GM19463 (cell line): ENCODE measurements at regions not wholly inside any gene's neighbourhood (a gene's known extent, or its start where the extent isn't known, plus 50 kb on each side); places are given as distances from the start of the nearest gene placed in this dataset.

Experiments used
- ATAC-seq: cut with Tn5 transposase; IDR thresholded peaks from one replicate; pipeline ENCODE4 v1.9.1; 2021; ENCODE audit warnings: mild to moderate bottlenecking, moderate library complexity; ENCODE audit not compliant: unreplicated experiment

- ATAC-seq = no peak
Observed at GRCh38 chr6:104229057-104229456, 630.7 kb downstream of the HACE1 start.

DNA sequence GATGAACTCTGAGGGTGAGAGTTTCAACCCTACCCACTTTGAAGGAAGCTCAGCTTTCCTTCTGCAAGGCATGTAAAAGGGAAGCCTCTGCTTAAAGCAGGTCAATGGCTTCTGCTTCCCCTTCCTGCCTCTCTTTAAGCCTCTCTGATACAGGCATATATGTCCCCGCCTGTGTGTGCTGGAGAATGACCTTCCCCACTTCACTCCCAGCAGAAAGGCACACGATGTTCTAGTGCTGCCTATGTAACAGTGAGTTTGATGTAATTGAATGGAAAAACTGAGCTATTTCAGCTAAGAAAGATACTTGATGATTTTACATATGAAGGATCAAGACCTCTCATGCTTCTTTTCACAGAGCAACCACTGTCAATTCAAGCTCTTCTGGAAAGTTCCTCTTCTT, 632.2 kb downstream of the HACE1 start:
- no peak for ATAC-seq

GRCh38 chr6:104226790-104227446, 632.8 kb downstream of the HACE1 start:
- no peak for ATAC-seq

- no peak for ATAC-seq
Observed at GRCh38 chr6:104218116-104218515, 641.6 kb downstream of the HACE1 start.

GRCh38 chr6:104214901-104215300, 644.8 kb downstream of the HACE1 start:
- no peak for ATAC-seq

DNA sequence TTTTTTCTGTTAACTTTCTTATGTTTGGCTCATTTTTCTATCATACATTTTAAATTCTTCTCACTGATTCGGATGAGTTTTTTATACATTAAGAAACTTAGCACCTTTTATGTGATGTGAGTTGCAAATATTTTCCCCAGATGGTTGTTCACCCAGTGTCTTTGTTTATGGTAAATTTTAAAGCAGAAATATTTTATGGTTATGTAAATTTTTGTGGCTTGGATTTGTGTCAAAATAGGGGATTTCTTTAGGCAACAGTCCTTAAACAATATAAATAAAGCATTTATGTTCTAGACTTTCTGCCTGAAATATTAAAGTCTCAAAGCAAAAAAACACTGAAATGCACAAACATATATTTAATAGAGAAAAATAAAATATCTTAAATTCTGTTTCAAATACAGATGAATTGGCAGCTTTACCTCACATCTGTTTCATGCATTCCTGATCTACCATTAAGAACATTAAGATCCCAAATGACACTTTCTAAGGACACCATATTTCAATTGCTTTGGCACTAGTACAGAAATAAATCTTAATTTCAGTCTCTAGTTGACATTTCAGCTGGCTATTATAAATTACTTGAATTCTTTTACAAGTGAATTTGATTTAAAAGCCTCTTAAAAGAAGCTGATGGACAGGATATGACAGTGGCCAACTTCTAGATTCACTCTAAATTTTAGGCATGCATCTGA, 646.6 kb downstream of the HACE1 start:
- ATAC-seq = no peak

GRCh38 chr6:104207635-104208034, 652.1 kb downstream of the HACE1 start:
- ATAC-seq = no peak

GRCh38 chr6:104201557-104201956, 658.2 kb downstream of the HACE1 start:
- ATAC-seq = no peak

DNA sequence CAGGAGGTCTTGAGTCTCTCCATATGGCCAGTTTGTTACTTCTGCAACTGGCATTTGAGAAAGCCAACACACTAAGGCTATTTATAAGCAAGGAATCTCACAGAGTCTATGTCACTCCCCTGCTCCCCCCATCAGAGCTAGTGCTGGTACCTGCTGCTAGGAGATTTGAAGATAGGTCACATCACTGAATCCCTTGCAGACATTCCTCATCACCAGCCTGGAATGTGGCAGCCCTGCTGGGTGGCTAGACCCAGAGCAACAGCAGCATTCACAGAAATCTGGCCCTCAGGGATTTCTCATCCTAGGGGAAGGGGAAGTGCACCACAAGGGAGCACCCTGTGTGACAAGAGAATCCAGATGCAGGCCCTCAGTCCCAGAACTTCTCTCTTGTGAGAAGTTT, 672.1 kb downstream of the HACE1 start:
- no peak for ATAC-seq

- no peak for ATAC-seq
Observed at GRCh38 chr6:104186831-104187230, 672.9 kb downstream of the HACE1 start.

- ATAC-seq = no peak
Observed at GRCh38 chr6:104183816-104184435, 675.8 kb downstream of the HACE1 start.

GRCh38 chr6:104182811-104183210, 676.9 kb downstream of the HACE1 start:
- ATAC-seq = no peak

DNA sequence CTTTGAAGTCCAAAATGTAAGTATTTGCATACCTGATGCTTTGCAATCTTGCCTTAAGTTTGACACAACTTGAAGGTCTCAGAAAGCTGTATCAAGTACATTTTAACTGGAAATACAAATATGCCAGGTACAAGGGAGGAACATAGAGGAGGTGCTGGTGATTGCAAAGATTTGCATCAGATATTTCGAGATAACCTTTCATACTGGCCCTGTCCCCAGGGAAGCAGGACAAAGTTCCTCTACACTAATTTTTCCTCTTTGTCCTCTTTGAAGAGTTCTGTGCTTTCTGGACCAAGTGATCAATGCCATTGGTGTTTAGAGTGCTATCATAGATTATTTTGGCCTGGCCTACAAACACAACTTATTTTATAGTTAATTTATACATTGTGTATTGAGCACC, 686.1 kb downstream of the HACE1 start:
- no peak for ATAC-seq

- ATAC-seq = no peak
Observed at GRCh38 chr6:104170401-104170800, 689.3 kb downstream of the HACE1 start.

GRCh38 chr6:104166055-104166668, 693.6 kb downstream of the HACE1 start:
- ATAC-seq = no peak

DNA sequence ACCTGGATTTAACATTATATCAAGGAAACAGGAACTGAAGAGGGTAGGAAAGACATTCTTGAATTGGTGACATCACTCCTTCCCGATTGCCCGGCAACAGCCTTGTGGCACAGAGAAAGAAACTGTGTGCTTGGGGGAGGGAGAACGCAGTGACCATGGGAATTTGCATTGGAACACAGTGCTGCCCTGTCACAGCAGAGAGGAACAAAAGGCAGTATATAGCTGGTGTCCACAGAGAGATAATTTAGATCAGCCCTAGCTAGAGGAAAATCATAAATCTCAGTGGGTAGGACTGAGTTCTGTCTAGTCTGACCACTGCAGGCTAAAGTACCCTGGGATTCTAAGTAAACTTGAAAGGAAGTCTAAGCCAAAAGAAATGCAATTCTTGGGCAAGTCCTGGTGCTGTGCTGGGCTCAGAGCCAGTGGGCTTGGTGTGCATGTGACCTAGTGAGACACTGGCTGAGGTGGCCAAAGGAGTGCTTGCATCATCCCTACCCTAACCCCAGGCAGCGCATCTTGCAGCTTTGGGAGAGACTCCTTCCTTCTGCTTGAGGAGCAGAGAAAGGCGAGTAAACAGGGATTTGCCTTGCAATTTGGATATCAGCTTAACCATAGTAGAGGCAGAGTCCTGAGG, 697.6 kb downstream of the HACE1 start:
- ATAC-seq = no peak

DNA sequence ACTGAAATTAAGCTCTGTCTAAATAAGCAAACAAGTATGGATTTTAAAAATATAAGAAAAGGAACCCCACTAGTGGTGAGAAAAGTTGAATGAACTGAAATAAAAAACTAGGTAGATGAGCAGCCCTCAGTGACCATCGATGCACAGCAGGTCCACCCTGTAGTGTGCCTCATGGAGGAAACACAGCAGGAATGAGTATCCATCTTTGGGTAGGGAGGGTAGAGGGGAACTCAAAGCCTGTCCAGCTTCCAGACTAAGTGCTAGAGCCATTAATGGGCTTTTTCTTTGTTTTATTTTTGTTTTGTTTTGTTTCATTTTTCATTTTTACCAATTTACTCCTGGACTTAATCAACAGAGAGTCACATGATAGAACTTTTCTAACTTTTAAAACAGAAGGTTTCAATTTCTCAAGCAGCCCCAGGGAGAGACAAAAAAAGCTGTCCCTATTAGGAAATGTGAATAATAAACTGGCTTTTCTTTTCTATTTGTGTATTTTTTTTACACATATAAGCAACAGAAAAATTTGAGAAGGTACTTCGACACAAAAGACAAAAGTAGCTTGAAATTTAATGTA, 700.6 kb downstream of the HACE1 start:
- ATAC-seq = no peak

- no peak for ATAC-seq
Observed at GRCh38 chr6:104143757-104144156, 716.0 kb downstream of the HACE1 start.

GRCh38 chr6:104134876-104135275, 724.8 kb downstream of the HACE1 start:
- ATAC-seq = no peak

- no peak for ATAC-seq
Observed at GRCh38 chr6:104130343-104130742, 729.4 kb downstream of the HACE1 start.
